GM19467 (cell line): ENCODE measurements at regions not wholly inside any gene's neighbourhood (a gene's known extent, or its start where the extent isn't known, plus 50 kb on each side); places are given as distances from the start of the nearest gene placed in this dataset.

Experiments used
- ATAC-seq: cut with Tn5 transposase; IDR thresholded peaks from one replicate; pipeline ENCODE4 v1.9.1; 2021; ENCODE audit warnings: mild to moderate bottlenecking, moderate library complexity; ENCODE audit not compliant: unreplicated experiment

DNA sequence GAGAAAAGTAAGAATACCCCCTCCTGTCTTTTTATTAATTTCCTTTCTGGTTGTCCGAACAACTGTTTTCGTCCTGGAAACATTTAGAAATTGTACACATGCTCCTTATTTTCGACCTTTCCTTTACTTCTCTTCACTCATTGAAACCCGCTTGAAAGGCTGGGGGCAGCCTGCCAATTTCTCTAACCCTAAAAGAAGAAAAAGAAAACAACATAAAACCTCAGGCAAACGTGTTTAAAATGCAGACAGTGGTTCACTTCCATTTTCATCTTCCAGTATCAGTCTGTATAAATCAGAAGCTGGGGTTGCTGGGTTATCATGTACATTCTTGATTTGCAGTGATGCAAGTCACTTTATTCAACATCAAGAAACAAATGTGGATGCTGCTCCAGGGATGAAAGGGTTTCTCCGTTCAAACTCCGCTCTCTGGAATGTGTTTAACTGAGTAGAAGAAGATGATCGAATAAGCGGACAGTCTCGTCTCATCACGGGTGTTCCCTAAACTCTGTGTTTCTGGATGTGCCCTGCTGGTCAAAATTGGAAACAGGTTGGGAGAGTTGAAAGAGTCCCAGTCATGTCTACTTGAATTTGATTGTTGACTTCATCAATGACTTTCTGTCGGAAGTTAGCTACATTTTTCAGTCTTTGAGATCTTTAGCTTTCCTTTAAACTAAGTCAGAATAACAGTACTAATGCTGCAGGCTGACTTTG is 1042.2 kb downstream of the BCL11B start:
- no peak for ATAC-seq

- ATAC-seq: no peak
Measured at GRCh38 chr14:98230411-98230810, 1041.6 kb downstream of the BCL11B start.

- no peak for ATAC-seq
Measured at GRCh38 chr14:98231210-98231609, 1040.8 kb downstream of the BCL11B start.

GRCh38 chr14:98233656-98234055 is 1038.3 kb downstream of the BCL11B start:
- no peak for ATAC-seq

DNA sequence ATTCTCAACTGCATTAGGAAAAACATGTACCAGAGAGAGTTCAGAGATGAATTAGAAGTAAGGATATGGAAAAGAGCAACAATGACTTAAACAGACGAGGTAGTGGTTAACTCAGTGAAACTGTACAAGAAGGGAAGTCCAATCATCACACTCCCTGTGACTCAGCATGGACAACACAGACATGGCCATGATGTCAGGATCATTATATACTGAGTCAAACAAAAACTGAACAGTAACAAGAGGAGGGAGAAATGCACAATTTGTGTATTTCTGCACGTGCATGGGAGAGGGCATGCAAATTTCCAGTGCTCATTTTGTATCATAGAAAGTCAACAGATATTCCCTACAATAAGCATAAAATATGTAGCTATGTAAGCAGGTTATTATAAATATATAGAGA is 1037.8 kb downstream of the BCL11B start:
- ATAC-seq: no peak

DNA sequence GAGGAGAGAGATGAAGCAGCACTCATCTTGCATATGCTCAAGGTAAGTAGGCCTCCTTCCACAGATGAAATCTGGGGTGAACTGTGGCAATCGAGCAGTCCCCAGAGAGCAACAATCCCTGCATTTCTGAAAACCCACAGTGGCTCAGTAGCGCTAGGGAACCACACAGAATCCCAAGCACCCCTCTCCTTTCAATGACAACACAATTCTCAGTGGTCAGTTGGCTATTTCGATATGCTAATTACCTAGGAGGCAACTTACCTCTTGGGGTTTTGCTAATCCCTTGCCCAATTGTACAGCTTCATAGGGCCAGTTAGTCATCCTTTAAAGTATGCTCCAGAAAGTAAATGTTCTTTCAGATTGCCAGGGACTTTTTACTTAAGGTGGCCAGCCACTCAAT is 1035.7 kb downstream of the BCL11B start:
- ATAC-seq: no peak

DNA sequence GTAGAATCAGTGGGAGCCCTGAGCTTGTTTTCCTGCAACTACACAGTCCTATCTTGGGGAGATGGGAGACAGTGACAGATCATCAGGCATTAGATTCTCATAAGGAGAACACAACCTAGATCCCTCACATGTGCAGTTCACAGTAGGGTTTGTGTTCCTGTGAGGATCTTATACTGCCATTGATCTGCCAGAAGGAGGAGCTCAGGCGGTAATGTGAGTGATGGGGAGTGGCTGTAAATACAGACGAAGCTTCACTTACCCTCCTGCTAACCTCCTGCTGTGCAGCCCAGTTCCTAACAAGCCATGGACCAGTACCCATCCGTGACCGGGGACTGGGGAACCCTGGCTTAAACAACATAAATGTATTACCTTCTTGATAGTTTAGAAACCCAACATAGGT is 1034.1 kb downstream of the BCL11B start:
- no peak for ATAC-seq

DNA sequence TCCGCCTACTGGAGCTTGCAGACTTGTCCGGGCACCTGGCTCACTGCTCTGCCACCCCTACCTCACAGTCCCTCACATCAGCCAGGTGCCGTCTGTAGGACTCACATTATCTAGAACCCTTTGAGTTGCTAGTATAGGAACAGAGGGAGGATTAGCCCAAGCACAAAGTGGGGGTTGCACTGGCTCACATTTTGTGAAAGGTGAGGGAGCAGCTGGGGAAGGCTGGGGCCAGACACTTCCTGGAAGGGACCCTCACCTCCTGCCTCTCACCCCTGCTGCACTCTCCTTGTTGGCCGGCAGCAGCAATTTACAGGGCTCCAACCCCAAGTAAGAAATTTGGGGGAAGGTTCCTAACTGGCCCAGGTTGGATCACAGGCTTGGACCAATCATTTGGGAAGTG is 1031.6 kb downstream of the BCL11B start:
- ATAC-seq: no peak

DNA sequence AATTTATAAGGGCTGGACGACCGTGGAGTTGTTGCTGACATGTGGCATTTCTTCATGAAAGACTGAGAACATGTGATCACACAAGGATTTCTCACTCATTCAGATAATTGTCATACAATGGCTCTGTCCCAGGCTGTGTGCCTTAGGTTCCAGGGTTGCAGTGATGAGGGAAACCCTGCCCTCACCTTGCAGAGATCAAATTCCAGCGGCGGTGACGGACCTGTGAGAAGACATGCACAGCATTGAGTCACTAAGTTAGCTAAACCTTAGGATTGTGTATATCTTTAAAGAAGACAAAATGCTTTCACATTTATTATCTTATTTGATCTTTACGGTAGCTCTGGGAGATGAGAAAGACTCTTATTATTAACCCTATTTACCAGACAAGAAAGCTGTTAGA is 1029.1 kb downstream of the BCL11B start:
- ATAC-seq: no peak

DNA sequence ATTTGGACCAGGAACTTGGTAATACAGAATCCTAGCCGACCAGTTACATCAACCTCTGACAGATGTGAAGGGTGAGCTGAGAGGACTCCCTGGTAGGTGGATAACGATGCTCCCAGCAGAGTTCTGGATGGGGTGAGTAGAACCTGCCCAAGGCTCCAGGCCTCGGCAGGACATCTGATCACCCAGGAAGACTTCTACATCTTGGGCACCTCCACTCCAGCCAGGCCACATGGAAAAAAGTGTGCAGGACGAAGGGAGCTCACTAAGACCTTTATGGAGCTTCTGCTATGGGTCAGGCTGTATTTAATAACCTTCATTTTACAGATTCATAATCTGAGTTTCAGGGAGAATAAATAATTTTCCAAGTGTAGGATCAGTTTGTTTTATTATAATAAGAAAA is 1028.7 kb downstream of the BCL11B start:
- no peak for ATAC-seq

GRCh38 chr14:98244162-98244948 is 1027.6 kb downstream of the BCL11B start:
- no peak for ATAC-seq

DNA sequence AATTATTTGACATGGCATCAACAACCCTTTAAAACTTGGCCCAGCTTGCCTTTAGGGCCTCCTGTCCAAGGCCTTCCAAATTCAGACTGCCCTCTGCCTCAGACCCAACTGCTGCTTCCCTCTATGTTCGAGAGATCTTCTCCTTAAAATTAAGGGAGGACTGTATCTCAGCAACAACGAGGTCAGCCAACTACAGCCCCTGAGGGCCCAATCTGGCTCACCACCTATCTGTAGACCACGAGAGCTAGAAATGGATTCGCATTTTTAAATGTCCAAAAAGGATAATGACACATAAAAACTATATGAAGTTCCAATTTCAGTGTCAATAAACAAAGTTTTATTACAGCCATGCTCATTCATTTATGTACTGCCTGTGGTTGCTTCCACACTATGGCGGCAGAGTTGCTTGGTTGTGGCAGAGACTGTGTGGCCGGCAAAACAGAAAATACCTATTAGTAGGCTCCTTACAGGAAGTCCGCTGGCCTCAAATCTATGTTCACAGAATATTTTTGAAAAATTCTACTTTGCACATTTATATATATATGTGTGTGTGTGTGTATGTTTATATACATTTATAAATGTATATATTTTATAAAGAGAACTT is 1026.9 kb downstream of the BCL11B start:
- no peak for ATAC-seq

GRCh38 chr14:98249057-98249456 is 1022.9 kb downstream of the BCL11B start:
- ATAC-seq: no peak

DNA sequence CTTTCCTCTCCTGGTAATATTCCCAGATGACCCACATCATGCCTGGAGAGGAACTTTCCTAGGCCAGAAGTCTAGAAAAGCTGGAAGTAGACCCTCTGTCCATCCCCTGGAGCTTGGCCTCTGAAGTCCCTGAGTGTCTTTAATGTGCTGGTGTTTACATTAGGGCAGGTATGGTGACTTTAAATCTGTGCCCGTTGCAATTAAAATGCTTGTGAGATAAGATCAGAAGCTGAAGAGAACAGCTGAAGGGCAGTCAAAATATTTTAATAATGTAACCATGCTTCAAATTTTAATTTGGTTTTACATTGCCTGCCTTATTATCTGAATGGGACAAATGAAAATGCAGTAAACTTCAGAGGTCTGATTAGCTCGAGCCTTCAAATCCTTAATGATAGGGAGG is 1022.5 kb downstream of the BCL11B start:
- ATAC-seq: no peak

DNA sequence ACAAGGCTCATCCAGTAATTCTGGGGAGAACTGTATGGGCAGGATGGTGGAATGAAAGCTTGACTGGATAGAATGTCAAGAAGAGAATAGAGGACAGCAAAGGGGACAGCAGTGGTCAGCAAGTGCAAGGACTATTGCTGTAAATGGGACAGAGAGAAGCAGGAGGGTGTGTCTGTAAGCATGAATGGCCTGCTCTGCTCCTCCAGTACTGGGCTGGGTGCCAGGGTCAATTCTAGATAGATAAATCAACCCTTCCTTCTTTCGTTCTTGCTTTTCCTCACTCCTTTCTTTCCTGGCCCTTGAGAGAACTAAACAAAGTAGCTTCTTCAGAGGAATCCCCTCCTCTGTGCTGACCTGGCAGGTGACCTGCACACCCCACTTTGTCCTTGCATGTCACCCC is 1019.2 kb downstream of the BCL11B start:
- ATAC-seq: no peak

- no peak for ATAC-seq
Measured at GRCh38 chr14:98259881-98260280, 1012.1 kb downstream of the BCL11B start.

- ATAC-seq: no peak
Measured at GRCh38 chr14:98262566-98262965, 1009.4 kb downstream of the BCL11B start.

GRCh38 chr14:98269533-98269932 is 1002.5 kb downstream of the BCL11B start:
- ATAC-seq: no peak

GRCh38 chr14:98270201-98270600 is 1001.8 kb downstream of the BCL11B start:
- no peak for ATAC-seq

DNA sequence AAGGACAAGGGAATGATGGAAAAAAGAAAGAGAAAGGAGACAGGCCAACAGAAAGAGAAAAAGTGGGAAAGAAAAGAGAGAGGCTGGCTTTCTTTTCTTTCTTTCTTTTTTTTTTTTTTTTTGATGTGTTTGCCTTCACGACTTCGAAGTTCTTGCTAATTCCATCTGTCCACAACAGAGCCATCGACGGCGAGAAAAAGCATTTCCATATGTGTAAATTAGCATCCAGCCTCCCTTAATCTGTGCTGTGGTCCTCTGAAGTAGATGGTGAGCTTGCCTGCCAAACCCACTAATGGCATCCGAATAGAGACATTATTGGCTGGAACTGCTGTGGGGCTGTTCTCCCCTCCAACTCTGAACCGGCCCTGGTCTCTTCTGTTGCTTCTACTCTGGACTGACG is 997.4 kb downstream of the BCL11B start:
- no peak for ATAC-seq

DNA sequence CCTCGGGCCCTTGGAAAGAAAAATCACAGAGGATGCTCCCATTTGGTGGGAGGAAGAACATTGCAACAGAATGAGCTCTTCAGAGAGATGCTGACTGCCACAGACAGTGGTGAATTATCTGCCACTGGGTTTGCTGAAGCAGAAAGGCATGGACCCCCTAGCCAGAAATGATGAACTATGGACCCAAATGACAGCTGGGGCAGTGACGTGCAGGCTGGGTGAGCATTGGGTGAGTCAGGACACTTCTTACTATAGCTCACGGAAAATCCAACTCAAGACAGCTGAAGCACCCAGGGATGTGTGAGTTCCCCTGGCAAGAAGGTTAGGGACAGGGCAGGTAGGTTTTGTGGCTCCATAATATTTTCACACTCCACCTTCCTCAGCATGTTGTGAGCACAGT is 993.2 kb downstream of the BCL11B start:
- no peak for ATAC-seq

GRCh38 chr14:98280436-98280835 is 991.6 kb downstream of the BCL11B start:
- no peak for ATAC-seq
